Embryonic facial prominence (tissue), 1 donor: ENCODE measurements at regions not wholly inside any gene's neighbourhood (a gene's known extent, or its start where the extent isn't known, plus 50 kb on each side); places are given as distances from the start of the nearest gene placed in this dataset.
A peak's percentile ranks its signal among the peaks of the same experiment; 100 is the strongest.
"Not testable (repeated sequence)": the region's sequence is repeated elsewhere in the genome, so short reads cannot be mapped to it uniquely, and the experiment has no call there.

Experiments
- DNase-seq: peaks from one replicate; pipeline ENCODE4 v3.0.0-alpha.2; 2016; ENCODE audit errors: extremely low spot score

- no peak for DNase-seq
These were observed 502.7 kb downstream of the PLCL1 start for GRCh38 chr2:198307093-198307492.

- DNase-seq, result no peak
These were observed 500.5 kb downstream of the PLCL1 start for GRCh38 chr2:198304859-198305258.

- no peak for DNase-seq
These were observed 493.0 kb downstream of the PLCL1 start for GRCh38 chr2:198297350-198297749.

DNA sequence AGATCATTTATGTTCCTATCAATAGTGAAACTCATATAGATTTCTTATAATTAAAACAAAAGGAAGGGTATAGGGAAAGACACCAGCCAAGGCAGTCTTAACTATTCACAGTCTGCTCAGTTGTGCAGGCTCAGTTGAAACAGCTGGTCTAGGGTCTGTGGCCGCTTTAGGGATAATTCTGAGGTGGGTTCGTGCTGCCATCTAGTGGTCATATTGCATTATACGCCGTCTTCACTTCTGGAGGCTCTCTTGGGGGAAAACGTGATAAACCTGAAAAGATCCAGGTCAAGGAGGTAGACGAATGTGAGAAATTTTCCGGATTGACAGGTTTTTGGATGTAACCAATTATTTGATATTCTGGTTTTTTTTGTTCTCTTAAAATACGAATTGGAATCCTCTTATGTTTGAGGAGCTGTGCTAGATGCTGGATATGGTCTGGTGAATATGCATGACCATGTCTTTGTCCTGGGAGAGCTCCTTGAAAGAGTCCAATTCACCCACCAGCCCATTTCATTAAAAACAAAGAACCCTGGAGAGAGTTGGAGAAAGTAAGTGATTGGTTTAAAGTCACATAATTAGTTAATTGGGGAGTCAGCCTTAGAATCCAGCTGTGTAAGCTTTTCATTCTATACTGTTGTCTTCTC, 492.4 kb downstream of the PLCL1 start:
- DNase-seq, result peak; percentile 70

GRCh38 chr2:198293281-198293680, 488.9 kb downstream of the PLCL1 start:
- DNase-seq, result no peak

DNA sequence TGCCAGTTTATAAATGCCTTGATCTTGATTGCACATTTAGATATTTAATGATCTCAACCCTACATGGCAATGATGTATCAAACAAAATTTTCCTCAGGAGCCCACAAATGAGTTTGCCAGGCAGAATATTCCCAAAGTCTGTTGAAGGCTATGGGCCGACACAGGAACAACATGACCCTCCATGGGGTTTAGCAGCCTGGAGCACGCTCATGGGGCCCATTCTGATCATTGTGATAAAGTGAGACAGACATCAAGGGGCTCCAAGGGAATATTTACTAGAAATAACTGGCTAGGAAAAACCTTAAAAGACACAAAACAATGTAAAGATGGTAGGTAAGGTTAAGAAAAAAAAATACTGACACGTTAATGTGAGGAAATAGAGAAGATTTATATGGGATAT, 485.4 kb downstream of the PLCL1 start:
- no peak for DNase-seq

DNA sequence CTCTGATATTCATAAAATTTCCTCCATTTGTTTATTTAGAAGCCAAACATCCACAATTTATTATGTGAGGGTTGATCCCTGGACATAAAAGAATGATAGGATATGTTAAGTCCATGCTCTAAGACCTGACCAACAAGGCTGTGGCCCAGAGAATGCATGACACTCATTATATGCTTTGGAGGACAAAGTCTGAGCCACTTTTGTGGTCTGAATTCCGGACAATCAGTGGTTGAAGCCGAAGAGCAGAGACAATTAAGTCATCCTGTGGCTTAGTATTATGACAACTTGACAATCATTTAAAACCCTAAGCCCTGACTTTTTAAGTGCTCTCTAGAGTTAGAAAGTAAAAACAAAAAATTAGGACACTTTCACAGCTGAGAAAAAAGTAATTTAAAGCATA, 483.3 kb downstream of the PLCL1 start:
- DNase-seq, result no peak

GRCh38 chr2:198285216-198285615, 480.8 kb downstream of the PLCL1 start:
- DNase-seq, result no peak

- DNase-seq, result no peak
These were observed 478.8 kb downstream of the PLCL1 start for GRCh38 chr2:198283146-198283545.

GRCh38 chr2:198282061-198282460, 477.7 kb downstream of the PLCL1 start:
- DNase-seq, result no peak

- no peak for DNase-seq
These were observed 475.8 kb downstream of the PLCL1 start for GRCh38 chr2:198280145-198280544.

DNA sequence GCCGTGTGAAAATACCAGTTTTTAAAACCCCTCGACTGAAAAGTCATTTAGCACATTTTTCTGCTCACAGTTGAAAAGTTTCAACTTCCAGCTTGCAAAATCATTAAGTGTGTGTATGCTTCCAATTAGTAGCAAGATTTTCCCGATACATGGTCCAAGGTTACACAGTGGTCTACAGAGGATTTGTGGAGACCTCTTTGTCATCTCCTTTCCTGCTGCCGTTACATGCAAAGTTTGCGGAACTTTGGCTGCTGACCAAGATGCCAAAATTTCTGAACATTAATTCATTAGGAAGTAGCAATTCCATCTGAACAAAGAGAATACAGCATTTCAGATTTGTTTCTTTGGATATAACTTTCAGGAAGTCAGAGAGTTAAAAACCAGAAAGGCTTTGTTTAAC, 474.6 kb downstream of the PLCL1 start:
- no peak for DNase-seq

GRCh38 chr2:198277181-198277580, 472.8 kb downstream of the PLCL1 start:
- no peak for DNase-seq

GRCh38 chr2:198273660-198274059, 469.3 kb downstream of the PLCL1 start:
- DNase-seq, result no peak

- not testable (repeated sequence) for DNase-seq
These were observed 465.8 kb downstream of the PLCL1 start for GRCh38 chr2:198270157-198270556.

DNA sequence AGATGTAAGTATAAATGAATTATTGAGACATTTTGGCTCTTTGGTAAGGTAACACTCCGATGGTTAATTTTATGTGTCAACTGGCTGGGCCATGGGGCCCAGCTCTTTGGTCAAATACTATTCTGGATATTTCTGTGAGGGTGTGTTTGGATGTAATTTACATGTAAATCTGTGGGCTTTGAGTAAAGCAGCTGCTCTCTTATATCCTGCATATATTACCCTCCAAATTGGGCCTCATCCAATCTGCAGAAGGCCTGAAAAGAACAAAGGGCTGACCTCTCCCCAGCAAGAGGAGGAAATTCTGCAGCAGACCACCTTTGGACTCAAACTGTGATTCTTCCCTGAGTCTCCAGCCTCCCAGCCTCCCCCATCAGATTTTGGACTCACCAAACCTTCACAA, 464.1 kb downstream of the PLCL1 start:
- no peak for DNase-seq

DNA sequence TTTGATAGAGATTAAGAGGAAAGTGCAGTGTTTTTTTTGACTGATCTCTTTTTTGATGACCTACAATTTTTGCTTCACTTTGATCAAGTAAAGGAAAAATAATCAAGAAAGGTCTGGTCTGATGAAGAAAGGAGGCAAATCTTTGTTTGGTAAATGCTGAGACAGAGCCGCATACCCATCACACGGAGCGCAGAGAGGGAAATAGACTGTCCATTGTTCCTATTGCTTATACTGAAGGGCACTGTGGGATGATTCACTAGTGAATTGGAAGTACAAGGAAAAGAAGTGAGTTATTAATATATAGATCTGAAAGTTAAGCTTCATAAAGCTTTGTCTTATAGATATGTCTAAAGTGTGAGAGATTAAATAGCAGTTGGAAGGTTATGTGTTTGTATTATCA, 455.1 kb downstream of the PLCL1 start:
- DNase-seq, result no peak

- DNase-seq, result no peak
These were observed 450.2 kb downstream of the PLCL1 start for GRCh38 chr2:198254536-198255090.

DNA sequence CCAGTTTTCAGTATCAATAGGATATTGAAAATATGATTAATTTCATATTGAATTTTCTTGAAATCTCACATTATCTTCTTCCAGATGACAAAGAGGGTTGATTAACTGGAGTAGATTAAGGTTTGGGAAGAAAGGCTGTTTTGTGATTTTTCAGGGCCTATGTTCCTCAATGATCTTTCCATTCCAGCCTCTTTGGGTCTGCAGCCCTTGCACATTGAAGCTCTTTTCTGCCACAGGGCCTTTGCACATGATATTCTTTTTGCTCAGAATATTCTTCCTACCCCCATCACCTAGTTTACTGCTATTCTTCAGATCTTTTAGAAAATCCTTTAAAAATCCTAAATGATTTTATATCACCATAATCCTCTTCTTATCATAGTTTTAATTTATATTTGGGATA, 449.6 kb downstream of the PLCL1 start:
- no peak for DNase-seq

- DNase-seq, result no peak
These were observed 448.1 kb downstream of the PLCL1 start for GRCh38 chr2:198252472-198252871.

- DNase-seq, result no peak
These were observed 437.7 kb downstream of the PLCL1 start for GRCh38 chr2:198242093-198242492.

GRCh38 chr2:198238429-198238828, 434.0 kb downstream of the PLCL1 start:
- DNase-seq, result no peak

DNA sequence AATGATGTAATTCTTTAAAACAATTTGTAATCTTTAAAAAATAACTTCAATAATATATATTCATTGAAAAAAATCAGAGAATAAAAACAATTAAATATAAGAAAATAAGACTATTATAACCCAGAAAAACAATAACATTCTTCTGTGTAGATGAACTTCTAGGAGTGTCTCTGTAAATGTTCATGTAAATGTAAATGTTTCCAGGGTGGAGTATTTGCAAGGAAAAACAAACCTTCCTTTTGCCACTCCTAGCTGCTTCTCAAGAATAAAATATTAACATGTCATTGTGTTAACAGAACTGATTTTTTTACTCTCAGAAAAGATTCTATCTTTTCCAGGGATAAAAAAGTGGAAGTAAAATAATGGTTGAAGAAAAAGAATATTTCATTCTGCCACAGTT, 431.9 kb downstream of the PLCL1 start:
- DNase-seq, result no peak

DNA sequence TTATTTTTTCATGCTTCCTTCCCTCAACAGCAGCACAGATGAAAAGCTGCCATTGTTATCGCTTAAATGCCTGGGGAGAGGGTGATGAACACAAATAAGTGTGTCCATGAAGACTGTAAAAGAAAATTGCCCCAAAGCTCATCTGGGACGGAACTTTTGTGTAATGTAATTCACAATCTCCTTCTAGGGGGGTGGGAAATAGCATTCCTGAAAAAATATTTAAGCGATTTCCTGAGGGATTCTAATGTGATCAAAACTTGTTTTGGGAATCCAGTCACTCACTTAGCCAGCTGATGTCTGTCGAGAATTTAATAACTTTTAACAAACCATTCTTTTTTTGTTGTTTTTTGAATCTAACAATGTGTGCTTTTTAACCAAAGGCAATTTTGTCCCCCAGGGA, 427.9 kb downstream of the PLCL1 start:
- no peak for DNase-seq
